ENCODE measurements at regions not wholly inside any gene's neighbourhood (a gene's known extent, or its start where the extent isn't known, plus 50 kb on each side); places are given as distances from the start of the nearest gene placed in this dataset.
"Not testable (repeated sequence)": the region's sequence is repeated elsewhere in the genome, so short reads cannot be mapped to it uniquely, and the experiment has no call there.

DNA sequence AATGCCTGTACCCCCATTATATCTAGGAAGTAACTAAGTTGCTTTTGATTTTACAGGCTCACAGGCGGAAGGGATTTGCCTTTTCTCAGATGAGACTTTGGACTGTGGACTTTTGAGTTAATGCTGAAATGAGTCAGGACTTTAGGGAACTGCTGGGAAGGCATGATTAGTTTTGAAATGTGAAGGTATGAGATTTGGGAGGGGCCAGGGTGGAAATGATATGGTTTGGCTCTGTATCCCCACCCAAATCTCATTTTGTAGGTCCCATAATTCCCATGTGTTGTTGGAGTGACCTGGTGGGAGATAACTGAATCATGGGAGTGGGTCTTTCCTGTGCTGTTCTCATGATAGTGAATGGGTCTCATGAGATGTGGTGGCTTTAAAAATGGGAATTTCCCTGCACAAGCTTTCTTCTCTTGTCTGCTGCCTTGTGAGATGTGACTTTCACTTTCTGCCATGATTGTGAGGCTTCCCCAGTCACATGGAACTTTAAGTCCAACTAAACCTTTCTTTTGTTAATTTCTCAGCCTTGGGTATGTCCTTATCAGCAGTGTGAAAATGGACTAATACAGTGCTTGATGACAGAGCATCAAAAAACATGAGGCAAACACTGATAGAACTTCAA lies 1119.5 kb downstream of the PLA2G4A start:
- DNase-seq (ENCODE audit: low read depth in 2 of 2), result no peak

DNA sequence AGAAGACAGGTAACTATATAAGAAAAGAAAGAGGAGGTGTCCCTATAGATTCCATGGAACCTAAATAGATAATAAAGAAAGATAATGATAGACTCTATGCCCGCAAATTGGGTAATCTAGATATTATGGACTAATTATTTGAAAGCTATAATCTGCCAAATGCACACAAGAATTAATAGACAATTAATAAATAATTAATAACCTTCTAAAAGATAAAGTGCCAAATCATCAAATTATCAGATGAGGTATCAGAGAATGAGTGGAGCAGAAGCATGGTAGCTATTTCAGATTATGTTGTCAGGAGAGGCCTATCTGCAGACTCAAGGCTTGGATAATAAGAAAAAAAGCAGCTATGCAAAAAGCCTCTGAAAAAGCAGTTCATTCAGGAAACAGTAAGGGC lies 1120.8 kb downstream of the PLA2G4A start:
- DNase-seq (ENCODE audit: low read depth in 2 of 2), result no peak

DNA sequence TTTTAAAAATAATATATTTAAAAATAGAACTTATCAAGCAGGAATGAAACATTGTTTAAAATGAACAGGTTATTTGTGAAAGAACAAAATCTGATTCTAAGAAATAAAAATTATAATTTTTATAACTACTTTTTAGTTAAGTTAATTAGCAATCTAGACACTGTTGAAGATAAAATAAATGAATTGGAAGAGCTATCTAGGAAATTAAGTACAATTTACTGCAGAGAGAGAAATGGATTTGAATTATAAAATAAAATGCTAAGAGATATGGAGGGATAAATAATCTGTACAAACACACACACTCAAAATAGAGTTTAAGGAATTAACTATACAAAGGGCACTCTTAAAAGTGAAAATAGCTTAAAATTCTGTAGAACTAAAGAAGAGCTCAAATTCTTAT lies 1123.1 kb downstream of the PLA2G4A start:
- DNase-seq (ENCODE audit: low read depth in 2 of 2), result no peak

DNA sequence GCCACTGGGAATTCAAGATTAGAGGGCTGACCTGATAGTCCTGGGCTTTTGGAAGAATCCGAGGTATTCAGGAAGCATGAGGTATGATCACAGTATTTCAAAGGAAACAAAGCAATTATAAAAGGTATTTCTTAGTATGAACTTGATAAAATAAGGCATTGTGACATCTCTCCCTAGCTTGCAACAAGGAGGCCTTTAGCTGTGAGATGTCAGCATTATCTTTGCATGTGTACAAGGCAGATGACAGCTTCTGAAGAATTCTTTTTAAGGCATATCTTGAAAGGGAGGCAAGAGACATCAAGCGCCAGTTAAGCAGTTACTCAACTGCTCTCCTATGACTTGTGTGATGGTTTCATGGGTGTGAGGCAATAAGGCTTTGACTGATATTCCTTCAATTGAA lies 1123.7 kb downstream of the PLA2G4A start:
- DNase-seq (ENCODE audit: low read depth in 2 of 2), result no peak

DNA sequence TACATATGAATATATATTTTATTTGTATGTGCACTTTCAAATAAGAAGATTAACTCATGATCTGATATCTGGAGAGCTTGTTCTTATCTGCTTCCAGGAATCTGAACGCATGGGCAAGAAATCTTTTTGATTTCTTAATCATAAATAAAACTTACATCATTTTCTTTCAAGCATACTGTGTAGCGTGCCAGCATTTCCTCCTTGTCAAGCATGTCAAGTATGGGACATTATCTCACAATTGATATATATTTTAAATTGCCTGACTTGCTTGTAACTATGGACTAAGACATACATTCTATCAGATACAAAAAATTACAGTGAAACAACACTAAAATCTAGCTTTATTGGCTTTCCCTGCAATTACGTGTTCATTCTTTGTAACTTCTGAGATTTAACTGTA lies 1128.2 kb downstream of the PLA2G4A start:
- DNase-seq (ENCODE audit: low read depth in 2 of 2), result no peak

DNA sequence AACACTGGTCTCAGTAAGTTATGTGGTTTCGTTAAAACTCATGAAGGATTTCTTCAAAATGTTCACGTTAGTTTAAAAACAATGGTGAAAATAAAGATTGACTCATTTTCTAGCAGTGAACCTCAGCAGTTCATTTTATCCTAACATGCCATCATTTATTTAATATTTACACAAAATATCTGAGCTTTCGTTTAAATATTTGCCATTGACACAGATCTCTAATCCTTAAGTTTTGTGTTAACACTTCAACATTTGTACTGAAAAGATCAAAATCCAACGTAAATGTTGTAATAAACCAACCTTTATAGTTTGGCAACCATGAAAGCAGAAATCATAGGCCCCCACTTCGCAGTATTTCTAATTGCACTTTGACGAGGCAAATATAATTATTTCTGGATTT lies 1129.5 kb downstream of the PLA2G4A start:
- DNase-seq (ENCODE audit: low read depth in 2 of 2), result no peak

DNA sequence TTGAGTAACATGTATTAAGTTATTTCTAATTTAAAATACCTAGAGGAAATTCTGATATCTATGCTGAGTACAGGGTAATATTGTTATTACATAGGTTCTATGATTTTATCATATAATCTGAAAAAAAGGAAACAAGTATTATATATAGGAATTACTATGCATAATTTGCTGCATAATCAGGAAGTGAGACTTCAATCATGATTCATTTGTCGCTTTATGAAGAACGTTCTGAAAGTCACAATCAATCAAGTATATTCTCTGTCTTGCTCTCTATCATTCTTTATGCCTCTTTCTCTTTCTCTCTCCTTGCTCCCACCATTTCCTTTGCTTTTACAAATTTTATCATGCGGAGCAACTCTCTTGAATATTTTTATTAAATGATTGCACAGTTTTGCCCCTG lies 1130.3 kb downstream of the PLA2G4A start:
- no peak for DNase-seq (ENCODE audit: low read depth in 2 of 2)

DNA sequence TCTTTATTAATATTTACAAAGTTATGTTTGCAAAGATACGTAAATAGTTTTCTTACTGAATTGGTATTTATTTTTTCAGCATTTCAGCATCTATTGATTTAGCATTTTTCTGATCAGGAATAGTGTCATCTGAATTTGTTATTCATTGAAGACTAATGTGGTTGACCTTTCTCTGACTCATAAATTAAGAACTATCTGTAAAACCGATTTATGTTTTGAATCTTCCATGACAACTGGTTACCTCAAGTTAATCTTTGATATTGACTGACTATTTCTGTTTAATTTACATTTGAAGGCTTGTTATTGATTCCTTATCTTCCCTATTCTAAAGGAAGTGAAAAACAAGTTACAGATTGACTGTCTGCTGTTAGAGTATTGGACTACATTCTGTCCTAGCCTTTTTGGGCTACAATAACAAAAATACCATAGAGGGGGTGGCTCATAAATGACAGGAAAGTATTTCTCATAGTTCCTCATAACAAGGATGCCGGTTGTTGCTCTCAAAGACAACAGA lies 1131.4 kb downstream of the PLA2G4A start:
- no peak for DNase-seq (ENCODE audit: low read depth in 2 of 2)

DNA sequence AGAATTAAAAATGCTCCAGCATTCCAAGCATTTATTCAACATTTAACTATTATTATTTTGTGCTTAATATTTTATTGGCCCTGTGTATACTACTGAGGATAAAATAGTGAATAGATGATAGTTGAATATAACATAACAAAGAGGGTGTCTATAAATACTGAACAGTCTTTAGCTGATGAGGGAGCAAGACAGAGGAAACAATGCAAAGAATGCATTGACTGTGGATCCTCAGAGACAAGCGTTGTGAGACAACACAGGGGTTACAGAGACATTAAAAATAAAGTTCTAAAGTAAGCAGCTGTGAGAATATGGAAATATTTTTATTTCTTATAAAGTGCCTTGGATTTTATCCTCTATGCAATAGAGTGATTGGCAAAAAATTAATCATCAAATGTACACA lies 1133.1 kb downstream of the PLA2G4A start:
- DNase-seq (ENCODE audit: low read depth in 2 of 2), result no peak

DNA sequence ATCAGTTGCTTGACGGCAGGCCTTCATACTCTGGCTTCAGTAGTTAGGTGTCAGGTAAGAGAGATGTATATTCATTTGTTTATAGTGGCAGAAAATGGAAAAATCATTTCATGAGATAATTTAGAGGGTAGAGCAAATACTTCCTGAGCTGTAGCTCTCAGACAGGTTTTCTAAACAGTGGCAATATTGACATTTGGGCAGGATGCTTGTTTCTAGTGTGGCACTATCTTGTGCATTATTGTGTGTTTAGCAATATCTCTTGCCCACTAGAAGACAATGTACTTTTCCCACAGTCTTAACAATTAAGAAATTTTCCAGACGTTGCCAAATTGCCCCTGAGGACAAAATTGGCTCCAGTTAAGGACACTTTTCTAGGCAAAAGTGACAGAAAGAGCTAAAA lies 1143.1 kb downstream of the PLA2G4A start:
- no peak for DNase-seq (ENCODE audit: low read depth in 2 of 2)

DNA sequence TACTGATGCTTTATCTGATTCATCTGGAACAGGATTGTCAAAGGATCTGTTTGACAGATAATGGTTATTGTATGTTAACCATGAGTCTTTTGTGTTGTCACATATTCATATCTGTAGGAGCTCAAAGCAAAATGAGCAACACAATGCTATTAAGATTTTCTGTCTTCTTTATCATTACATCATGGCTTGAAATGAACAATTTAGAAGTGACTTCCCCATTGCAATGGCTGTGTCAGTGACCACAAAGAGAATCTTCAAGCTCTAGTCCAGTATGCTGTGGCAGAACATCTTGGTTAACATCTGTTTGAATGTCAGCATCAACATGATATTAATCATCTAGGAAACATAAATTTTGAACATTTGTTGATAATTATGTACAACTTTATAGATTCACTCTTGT lies 1148.5 kb downstream of the PLA2G4A start:
- DNase-seq (ENCODE audit: low read depth in 2 of 2), result no peak

DNA sequence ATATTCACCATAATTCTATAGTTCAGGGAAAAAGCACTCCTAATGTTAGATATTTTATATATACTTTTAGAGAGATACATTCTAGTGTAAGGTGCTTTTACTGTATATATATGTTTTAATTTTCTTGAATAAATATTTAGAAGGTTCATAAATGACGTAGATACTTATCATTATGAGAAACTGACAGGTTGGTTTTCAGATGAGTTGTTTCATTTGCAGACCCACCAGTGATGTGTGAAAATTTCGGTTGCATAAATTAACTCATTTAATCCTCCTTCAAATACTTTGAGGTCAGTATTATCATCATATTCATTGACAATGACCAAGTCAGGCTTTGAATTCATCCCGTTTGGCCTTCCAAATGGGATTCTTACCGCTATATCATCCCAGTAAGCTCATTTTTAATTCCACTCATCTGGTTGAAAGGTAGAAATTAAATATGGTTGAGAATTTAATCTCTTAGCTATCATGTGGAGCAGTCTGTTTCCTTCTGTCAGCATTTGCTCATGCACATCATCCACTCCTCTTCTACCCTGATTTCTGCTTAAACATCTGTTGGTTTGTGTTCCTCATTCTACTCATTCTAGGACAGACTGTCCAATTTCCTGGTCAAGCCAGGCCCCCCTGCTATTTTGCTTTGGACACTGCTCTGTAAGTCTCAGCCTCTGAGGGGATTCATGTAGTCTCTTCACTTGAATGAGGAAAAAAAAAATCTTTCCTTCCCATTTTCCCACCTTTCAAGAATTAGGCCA lies 1156.6 kb downstream of the PLA2G4A start:
- DNase-seq (ENCODE audit: low read depth in 2 of 2), result no peak

DNA sequence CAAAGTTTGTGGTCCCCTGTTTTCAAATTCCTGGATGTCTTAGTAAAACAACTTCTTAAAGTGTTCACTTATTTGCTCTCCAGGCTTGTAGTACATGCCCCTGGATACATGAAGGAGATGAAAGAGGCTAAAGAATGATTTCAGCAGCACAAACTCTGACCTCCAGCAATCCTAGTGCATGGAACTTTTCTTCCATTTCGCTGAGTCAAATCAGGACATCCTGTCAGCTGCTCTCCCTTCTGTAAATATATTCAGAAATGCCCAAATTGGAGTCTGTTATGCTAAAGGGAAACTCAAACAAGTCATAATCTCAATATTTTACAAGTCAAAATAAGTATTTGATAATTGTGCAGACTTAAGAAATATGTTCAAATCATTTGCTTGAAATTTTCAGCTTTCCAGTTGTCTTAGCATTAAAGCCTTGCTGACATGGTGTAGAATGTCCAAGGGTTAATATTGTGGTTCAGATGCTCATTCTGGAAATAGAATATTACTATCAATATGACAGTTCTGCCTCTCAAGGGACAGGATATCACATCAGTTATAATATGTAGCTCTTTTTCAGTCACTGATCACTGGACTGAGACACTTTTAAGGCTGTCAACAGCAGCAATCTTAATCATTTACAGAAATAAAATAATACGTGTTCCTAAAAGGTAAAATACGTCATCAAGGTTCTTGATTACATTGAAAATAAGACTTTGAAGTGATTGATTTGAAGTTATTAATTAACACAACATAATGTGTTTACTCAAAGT lies 1157.3 kb downstream of the PLA2G4A start:
- DNase-seq (ENCODE audit: low read depth in 2 of 2), result no peak

DNA sequence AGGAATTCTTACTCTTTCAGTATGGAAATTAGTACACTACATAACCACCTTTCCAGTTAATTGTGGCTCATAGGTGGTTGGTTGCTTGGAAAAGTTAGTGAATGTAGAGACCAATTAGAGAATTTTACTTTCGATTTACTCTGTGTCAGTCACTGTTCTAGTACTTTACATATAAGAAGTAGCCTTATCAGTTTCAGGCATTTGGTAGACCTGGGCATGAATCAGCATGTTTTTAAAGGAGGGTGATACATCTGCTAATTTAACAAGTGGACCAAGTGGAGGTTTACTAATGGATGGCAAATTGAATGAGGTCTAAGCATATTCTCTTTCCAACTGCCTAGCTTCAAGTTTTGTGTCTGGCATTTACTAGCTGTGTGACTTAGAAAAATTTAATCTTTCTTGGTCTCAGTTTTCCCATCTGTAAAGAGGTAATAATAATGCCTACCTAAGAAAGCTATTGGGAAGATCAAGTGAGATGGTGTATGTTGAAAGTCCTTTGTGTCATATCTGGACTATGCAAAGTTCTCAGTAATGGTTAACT lies 1158.6 kb downstream of the PLA2G4A start:
- no peak for DNase-seq (ENCODE audit: low read depth in 2 of 2)

DNA sequence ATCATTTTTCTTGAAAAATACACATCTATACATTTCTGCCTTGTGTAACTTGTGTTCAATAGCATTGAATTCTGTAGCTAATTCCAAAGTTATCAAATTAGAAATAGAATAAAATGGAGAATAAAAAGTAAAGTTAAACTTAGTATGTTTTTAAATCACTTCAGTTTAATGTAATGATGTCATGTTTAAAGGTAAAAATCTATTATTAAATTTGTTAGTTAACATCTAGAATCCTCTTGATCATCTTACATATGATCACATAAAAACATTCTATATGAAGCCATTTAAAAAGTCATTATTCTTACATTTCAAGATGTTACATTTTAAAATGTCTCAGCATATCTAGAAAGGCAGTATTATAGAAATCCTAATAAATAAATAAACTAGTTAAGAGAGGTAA lies 1163.2 kb downstream of the PLA2G4A start:
- no peak for DNase-seq (ENCODE audit: low read depth in 2 of 2)

DNA sequence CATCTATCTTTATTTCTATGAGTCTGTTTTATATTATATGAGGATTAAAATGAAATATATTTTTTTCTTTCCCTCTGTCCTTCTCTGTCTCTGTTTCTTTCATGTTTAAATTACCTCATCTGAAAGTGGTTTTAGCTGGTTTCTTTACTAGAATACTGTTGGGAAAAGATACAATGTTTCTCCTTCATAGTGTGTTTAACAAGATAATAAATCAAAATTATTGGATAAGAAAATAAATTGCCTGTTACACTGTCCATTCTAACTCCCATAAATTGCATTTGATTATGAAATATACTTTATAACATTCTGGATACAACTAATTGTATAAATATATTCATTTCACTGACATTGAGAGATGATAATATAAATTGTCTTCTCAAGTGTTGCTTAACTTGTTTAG lies 1168.0 kb downstream of the PLA2G4A start:
- DNase-seq (ENCODE audit: low read depth in 2 of 2), result no peak

DNA sequence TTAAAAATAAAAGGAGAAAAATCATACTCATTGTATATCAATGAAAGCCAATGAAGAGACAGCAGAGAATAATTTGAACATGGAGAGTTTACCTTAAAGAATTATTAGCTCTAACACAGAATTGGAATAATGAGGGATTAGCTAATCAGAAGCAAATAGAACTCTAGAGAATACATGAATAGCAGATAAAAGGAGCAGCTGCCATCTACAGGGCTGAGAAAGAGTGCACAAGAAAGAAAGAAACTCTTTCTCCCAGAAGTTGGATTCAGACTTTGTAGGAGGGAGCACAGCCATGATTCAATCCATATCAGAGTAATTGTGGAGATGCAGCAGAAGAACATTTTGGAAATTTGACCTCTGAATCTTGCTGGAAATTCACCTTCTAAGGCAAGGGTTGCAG lies 1171.2 kb downstream of the PLA2G4A start:
- no peak for DNase-seq (ENCODE audit: low read depth in 2 of 2)

DNA sequence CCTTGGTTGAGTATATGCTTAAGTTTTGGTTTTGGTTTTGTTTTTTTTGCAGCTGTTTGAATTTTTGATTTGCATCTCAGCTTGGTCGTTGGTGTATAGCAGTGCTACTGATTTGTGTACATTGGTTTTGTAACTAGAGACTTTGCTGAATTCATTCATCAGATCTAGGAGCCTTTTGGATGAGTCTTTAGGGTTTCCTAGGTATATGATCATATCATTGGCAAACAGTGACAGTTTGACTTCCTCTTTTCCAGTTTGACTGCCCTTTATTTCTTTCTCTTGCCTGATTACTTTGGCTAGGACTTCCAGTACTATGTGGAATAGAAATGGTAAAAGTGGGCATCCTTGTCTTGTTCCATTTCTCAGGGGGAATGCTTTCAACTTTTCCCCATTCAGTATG lies 1174.9 kb downstream of the PLA2G4A start:
- DNase-seq (ENCODE audit: low read depth in 2 of 2), result not testable (repeated sequence)

DNA sequence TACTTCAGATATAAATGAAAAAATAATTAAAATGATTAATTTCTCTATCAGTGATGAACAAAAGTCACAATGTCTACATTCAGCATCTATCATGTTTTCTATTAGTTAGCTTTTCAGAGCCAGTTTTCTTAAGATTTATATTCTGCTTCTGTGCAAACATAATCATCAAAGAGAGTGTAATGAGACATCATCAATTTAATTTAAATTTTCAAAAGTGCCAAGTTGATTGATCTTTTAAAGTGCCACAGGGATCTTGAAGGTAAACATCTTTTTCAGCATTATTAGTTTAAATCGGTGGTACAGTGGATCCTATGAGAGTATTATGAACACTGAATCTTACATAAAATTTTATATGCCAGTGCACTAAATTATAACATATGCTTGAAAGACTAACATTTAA lies 1176.1 kb downstream of the PLA2G4A start:
- DNase-seq (ENCODE audit: low read depth in 2 of 2), result no peak

DNA sequence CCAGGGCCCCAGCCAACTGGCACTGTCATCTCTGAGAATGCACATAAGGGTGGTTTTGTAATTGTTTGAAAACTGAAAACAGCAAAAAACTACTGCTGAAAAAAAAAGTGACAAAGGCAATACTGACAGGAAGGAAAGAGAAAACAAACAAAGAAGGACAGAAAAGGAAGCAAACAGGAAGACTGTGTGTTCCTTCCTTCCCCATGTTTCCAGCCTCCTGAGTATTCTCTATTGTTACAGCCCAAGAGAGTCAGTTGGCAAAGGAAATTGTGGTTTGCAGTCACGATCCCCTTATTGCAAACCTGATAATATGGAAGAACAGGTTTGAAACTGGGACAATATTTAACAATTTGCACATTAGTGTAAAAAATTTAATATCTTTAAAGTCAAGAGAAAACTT lies 1177.6 kb downstream of the PLA2G4A start:
- no peak for DNase-seq (ENCODE audit: low read depth in 2 of 2)

DNA sequence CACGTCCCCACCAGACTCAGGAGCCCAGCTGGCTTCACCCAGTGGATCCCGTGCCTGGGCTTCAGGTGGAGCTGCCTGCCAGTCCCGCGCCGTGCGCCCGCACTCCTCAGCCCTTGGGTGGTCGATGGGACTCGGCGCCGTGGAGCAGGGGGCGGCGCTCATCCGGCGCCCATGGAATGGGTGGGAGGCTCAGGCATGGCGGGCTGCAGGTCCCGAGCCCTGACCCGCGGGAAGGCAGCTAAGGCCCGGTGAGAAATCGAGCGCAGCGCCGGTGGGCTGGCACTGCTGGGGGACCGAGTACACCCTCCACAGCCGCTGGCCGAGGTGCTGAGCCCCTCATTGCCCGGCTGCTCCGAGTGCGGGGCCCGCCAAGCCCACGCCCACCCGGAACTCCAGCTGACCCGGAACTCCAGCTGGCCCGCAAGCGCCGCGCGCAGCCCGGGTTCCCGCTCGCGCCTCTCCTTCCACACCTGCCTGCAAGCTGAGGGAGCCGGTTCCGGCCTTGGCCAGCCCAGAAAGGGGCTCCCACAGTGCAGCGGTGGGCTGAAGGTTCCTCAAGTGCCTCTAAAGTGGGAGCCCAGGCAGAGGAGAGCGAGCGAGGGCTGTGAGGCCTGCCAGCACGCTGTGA lies 1184.6 kb downstream of the PLA2G4A start:
- DNase-seq (ENCODE audit: low read depth in 2 of 2), result not testable (repeated sequence)

DNA sequence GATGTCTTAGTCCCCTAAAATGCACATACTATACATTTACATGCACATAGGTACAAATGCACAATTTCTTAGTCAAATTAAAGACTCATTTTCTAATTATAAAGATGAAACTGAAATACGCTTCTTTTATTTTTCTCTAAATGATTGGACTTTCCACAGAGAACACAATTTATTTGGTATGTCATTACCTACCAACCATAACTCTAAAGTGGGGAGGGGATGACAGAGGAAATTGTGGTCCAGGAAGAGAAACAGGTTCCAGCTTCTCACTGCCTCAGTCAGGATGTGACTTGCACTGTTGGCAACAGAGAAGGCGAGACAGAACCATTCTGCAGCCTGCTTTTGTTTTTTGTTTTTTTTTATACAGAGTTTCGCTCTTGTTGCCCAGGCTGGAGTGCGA lies 1189.2 kb downstream of the PLA2G4A start:
- no peak for DNase-seq (ENCODE audit: low read depth in 2 of 2)

All from stimulated activated CD8-positive, alpha-beta memory T cell treated with anti-CD3 and anti-CD28 coated beads, Interleukin-2, amount 100 ng/mL, for 48 hours (primary cell).